HepG2 (cell line): ENCODE measurements at regions not wholly inside any gene's neighbourhood (a gene's known extent, or its start where the extent isn't known, plus 50 kb on each side); places are given as distances from the start of the nearest gene placed in this dataset.

Source experiments
- CBX1 ChIP-seq: IDR thresholded peaks from one replicate; pipeline ENCODE4 v1.6.1; 2016; ENCODE audit warnings: antibody characterized with exemption, low read depth
- ETV5 ChIP-seq: IDR thresholded peaks from 2 replicates; pipeline ENCODE4 v1.6.1; 2018; ENCODE audit warnings: missing biosample characterization, missing genetic modification reagents, inconsistent platforms, borderline replicate concordance
- HIVEP1 ChIP-seq: sonication (generic); formaldehyde crosslinking; IDR thresholded peaks from 2 replicates; pipeline ENCODE4 v1.4.0; 2020; ENCODE audit warnings: mild to moderate bottlenecking, missing genetic modification reagents
- HNRNPLL ChIP-seq: fragments of 200-400 bp; formaldehyde crosslinking; IDR thresholded peaks from 2 replicates; pipeline ENCODE4 v1.6.1; 2017; ENCODE audit warnings: mild to moderate bottlenecking, low read depth, low read length; ENCODE audit not compliant: poor library complexity, severe bottlenecking
- NCOA2 ChIP-seq: sonication (generic); formaldehyde crosslinking; IDR thresholded peaks from 2 replicates; pipeline ENCODE4 v1.8.0; 2022; ENCODE audit warnings: inconsistent platforms
- NFRKB ChIP-seq: fragments of 450-650 bp; IDR thresholded peaks from 2 replicates; pipeline ENCODE4 v1.6.1; 2017
- REL ChIP-seq: sonication (generic); formaldehyde crosslinking; conservative IDR thresholded peaks from 2 replicates; pipeline ENCODE4 v1.8.0; 2022; ENCODE audit warnings: mild to moderate bottlenecking, missing genetic modification reagents, moderate library complexity
- ZNF121 ChIP-seq: sonication (generic); formaldehyde crosslinking; IDR thresholded peaks from 2 replicates; pipeline ENCODE4 v1.5.0; 2020; ENCODE audit warnings: mild to moderate bottlenecking, missing genetic modification reagents
- ZNF496 ChIP-seq: sonication (generic); formaldehyde crosslinking; IDR thresholded peaks from 2 replicates; pipeline ENCODE4 v1.8.1; 2023; ENCODE audit warnings: mild to moderate bottlenecking, moderate library complexity, missing genetic modification reagents; ENCODE audit not compliant: insufficient replicate concordance
- ZNF569 ChIP-seq: sonication (generic); formaldehyde crosslinking; IDR thresholded peaks from 2 replicates; pipeline ENCODE4 v1.5.0; 2020; ENCODE audit warnings: mild to moderate bottlenecking, missing genetic modification reagents, moderate library complexity, borderline replicate concordance
- ZNF652 ChIP-seq: IDR thresholded peaks from 2 replicates; pipeline ENCODE4 v1.6.1; 2016; ENCODE audit warnings: low read depth, borderline replicate concordance
- ZNF713 ChIP-seq: sonication (generic); formaldehyde crosslinking; IDR thresholded peaks from 2 replicates; pipeline ENCODE4 v1.4.0; 2020; ENCODE audit warnings: mild to moderate bottlenecking, missing genetic modification reagents
- TF ChIP-seq, protein P1 (sequence below): sonication (generic); formaldehyde crosslinking; IDR thresholded peaks from 2 replicates; pipeline ENCODE4 v1.5.1; 2020; ENCODE audit warnings: missing genetic modification reagents, mild to moderate bottlenecking, borderline replicate concordance
- TF ChIP-seq, protein P2 (sequence below): sonication (generic); formaldehyde crosslinking; IDR thresholded peaks from 2 replicates; pipeline ENCODE4 v1.5.1; 2020; ENCODE audit warnings: missing genetic modification reagents, mild to moderate bottlenecking, borderline replicate concordance
- TF ChIP-seq, protein P3 (sequence below): sonication (generic); formaldehyde crosslinking; IDR thresholded peaks from 2 replicates; pipeline ENCODE4 v1.8.0; 2022; ENCODE audit warnings: missing genetic modification reagents, mild to moderate bottlenecking, borderline replicate concordance
- TF ChIP-seq, protein P4 (sequence below): IDR thresholded peaks from 2 replicates; pipeline ENCODE4 v1.6.1; 2016; ENCODE audit warnings: missing compliant biosample characterization, missing genetic modification reagents, borderline replicate concordance
- TF ChIP-seq, protein P5 (sequence below): sonication (generic); formaldehyde crosslinking; IDR thresholded peaks from 2 replicates; pipeline ENCODE4 v1.5.1; 2020; ENCODE audit warnings: mild to moderate bottlenecking, moderate library complexity, missing genetic modification reagents
- TF ChIP-seq, protein P6 (sequence below): sonication (generic); formaldehyde crosslinking; IDR thresholded peaks from 2 replicates; pipeline ENCODE4 v1.4.0; 2020; ENCODE audit warnings: mild to moderate bottlenecking, missing genetic modification reagents

DNA sequence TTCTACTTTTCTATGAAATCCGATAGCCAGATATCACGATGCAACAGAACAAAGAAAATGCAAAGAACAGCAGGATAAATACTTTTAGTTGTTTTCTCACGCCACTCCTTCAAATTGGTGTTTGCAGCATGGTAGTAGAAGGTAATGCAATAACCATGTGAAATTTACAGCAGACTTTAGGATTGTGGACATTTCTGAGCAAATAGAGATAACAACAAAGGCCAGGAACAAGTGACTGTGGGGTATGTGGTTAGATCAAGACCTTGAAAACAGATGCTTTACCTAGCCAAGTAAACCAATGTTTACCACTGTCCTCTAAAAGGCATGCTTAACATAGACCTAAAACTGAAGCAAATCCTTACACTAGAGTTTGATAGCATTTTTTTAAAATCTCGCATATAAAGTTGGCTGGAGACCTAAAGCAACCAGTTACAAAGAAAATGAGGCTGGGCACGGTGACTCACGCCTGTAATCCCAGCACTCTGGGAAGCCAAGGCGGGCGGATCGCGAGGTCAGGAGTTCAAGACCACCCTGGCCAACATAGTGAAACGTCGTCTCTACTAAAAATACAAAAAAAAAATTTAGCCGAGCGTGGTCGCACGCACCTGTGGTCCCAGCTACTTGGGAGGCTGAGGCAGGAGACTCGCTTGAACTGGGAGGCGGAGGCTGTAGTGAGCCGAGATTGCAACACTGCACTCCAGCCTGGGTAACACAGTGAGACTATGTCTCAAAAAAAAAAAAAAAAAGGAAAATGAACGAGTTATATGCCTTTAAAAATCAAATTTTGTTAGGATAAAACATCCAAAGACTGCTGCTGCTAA lies 123.2 kb upstream of the FOXN3 start (continued):
- TF ChIP-seq, protein P1, sequence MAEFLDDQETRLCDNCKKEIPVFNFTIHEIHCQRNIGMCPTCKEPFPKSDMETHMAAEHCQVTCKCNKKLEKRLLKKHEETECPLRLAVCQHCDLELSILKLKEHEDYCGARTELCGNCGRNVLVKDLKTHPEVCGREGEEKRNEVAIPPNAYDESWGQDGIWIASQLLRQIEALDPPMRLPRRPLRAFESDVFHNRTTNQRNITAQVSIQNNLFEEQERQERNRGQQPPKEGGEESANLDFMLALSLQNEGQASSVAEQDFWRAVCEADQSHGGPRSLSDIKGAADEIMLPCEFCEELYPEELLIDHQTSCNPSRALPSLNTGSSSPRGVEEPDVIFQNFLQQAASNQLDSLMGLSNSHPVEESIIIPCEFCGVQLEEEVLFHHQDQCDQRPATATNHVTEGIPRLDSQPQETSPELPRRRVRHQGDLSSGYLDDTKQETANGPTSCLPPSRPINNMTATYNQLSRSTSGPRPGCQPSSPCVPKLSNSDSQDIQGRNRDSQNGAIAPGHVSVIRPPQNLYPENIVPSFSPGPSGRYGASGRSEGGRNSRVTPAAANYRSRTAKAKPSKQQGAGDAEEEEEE: no peak
- TF ChIP-seq, protein P2, sequence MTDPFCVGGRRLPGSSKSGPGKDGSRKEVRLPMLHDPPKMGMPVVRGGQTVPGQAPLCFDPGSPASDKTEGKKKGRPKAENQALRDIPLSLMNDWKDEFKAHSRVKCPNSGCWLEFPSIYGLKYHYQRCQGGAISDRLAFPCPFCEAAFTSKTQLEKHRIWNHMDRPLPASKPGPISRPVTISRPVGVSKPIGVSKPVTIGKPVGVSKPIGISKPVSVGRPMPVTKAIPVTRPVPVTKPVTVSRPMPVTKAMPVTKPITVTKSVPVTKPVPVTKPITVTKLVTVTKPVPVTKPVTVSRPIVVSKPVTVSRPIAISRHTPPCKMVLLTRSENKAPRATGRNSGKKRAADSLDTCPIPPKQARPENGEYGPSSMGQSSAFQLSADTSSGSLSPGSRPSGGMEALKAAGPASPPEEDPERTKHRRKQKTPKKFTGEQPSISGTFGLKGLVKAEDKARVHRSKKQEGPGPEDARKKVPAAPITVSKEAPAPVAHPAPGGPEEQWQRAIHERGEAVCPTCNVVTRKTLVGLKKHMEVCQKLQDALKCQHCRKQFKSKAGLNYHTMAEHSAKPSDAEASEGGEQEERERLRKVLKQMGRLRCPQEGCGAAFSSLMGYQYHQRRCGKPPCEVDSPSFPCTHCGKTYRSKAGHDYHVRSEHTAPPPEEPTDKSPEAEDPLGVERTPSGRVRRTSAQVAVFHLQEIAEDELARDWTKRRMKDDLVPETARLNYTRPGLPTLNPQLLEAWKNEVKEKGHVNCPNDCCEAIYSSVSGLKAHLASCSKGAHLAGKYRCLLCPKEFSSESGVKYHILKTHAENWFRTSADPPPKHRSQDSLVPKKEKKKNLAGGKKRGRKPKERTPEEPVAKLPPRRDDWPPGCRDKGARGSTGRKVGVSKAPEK (CRISPR knock-in tag): no peak
- TF ChIP-seq, protein P3, sequence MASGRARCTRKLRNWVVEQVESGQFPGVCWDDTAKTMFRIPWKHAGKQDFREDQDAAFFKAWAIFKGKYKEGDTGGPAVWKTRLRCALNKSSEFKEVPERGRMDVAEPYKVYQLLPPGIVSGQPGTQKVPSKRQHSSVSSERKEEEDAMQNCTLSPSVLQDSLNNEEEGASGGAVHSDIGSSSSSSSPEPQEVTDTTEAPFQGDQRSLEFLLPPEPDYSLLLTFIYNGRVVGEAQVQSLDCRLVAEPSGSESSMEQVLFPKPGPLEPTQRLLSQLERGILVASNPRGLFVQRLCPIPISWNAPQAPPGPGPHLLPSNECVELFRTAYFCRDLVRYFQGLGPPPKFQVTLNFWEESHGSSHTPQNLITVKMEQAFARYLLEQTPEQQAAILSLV (CRISPR knock-in tag): no peak
- TF ChIP-seq HNRNPLL: no peak
- no peak for TF ChIP-seq ZNF121 (CRISPR knock-in tag)
- peak; percentile 91 for TF ChIP-seq NCOA2 (CRISPR knock-in tag)
- TF ChIP-seq REL (CRISPR knock-in tag): no peak
- TF ChIP-seq, protein P4, sequence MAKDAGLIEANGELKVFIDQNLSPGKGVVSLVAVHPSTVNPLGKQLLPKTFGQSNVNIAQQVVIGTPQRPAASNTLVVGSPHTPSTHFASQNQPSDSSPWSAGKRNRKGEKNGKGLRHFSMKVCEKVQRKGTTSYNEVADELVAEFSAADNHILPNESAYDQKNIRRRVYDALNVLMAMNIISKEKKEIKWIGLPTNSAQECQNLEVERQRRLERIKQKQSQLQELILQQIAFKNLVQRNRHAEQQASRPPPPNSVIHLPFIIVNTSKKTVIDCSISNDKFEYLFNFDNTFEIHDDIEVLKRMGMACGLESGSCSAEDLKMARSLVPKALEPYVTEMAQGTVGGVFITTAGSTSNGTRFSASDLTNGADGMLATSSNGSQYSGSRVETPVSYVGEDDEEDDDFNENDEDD (CRISPR knock-in tag): 0 out of 2 replicates have a peak, but pooled peaks have one; percentile 21
- TF ChIP-seq ZNF652 (CRISPR knock-in tag): no peak; the same call in 1 of the 2 replicates
- TF ChIP-seq, protein P5, sequence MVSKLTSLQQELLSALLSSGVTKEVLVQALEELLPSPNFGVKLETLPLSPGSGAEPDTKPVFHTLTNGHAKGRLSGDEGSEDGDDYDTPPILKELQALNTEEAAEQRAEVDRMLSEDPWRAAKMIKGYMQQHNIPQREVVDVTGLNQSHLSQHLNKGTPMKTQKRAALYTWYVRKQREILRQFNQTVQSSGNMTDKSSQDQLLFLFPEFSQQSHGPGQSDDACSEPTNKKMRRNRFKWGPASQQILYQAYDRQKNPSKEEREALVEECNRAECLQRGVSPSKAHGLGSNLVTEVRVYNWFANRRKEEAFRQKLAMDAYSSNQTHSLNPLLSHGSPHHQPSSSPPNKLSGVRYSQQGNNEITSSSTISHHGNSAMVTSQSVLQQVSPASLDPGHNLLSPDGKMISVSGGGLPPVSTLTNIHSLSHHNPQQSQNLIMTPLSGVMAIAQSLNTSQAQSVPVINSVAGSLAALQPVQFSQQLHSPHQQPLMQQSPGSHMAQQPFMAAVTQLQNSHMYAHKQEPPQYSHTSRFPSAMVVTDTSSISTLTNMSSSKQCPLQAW (CRISPR knock-in tag): peak; percentile 35
- no peak for TF ChIP-seq CBX1
- no peak for TF ChIP-seq HIVEP1 (CRISPR knock-in tag)
- TF ChIP-seq NFRKB: no peak
- no peak for TF ChIP-seq ZNF569 (CRISPR knock-in tag)
- no peak for TF ChIP-seq ETV5 (CRISPR knock-in tag)
- TF ChIP-seq, protein P6, sequence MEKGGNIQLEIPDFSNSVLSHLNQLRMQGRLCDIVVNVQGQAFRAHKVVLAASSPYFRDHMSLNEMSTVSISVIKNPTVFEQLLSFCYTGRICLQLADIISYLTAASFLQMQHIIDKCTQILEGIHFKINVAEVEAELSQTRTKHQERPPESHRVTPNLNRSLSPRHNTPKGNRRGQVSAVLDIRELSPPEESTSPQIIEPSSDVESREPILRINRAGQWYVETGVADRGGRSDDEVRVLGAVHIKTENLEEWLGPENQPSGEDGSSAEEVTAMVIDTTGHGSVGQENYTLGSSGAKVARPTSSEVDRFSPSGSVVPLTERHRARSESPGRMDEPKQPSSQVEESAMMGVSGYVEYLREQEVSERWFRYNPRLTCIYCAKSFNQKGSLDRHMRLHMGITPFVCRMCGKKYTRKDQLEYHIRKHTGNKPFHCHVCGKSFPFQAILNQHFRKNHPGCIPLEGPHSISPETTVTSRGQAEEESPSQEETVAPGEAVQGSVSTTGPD: no peak
- no peak for TF ChIP-seq ZNF713
- no peak for TF ChIP-seq ZNF496 (CRISPR knock-in tag)
